ENCODE measurements at regions not wholly inside any gene's neighbourhood (a gene's known extent, or its start where the extent isn't known, plus 50 kb on each side); places are given as distances from the start of the nearest gene placed in this dataset.
A peak's percentile ranks its signal among the peaks of the same experiment; 100 is the strongest.

DNA sequence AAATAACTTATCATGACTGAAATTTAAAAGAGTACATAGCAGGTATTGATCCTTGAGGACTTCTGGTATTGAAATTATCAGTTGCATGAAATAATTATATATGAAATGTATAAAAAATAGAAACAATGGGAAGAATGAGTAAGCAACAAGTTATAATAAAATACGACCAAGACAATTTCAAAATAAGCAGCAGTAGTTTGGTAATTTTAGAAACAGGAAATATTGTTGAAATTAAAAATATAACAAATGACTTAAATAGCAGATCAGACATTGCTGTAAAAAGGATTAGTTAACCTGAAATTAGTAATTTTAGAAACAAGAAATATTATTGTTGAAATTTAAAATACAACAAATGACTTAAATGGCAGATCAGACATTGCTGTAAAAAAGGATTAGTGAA, 152.3 kb downstream of the BTC start:
- DNase-seq (ENCODE audit: low read depth in 2 of 2): no peak

DNA sequence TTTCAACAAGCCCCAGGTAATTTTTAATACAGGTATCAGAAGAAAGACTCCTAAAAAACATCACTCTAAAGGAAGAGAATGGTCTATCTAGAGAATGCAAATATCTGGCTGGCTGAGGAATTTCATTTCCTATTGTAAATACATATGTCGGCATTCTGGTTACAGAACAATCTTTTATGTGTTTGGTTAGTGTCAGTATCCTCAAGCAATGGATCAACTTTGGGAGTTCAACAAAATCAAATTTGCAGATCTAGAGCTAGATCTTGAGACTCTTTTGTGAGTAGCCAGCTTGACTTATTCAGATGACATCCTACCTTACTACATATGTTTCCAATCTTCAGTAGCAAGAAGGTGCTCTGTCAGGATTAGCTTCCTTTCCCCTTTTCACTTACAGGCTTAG, 145.1 kb downstream of the BTC start:
- no peak for DNase-seq (ENCODE audit: low read depth in 2 of 2)

- no peak for DNase-seq (ENCODE audit: low read depth in 2 of 2)
Measured at GRCh38 chr4:74651198-74651597, 143.1 kb downstream of the BTC start.

GRCh38 chr4:74653331-74654229, 140.7 kb downstream of the BTC start:
- no peak for DNase-seq (ENCODE audit: low read depth in 2 of 2)

DNA sequence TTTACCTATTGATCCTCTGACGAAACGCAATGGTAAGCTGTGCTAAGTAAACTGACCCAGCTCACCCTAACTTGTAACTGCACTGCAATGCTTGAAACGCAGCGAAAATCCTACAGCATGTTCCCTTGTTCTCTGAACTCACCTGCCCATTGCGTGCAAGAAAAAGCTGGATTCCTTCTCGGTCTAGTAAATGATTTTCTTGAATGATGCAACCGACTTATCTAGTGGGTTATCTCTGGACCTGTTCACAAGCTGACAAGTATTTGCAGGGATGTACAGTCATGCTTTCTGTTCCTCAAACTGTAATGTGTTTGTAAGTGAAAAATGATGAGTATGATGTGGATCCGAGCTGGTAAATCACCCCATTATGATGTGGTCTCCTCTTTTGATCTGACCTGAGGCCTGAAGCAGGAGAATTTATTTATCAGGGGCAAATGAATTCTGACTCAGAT, 140.1 kb downstream of the BTC start:
- DNase-seq (ENCODE audit: low read depth in 2 of 2): no peak

DNA sequence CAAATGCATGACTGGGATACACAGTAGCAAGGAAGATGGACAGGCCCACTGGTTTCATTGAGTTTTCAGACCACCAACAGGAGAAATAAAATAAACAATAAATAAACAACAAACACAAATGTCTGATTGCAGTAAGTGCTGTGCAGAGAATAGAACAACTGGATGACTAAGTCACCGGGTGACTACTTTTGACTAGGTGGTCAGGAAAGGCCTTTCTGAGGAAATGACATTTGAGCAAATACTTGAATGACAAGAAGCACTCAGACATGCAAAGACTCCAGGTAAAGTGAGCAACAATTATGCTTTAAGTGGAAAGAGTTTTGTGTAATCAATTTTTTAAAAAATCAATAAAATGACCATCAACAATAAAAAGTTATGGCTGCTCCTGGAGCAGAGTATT, 137.7 kb downstream of the BTC start:
- no peak for DNase-seq (ENCODE audit: low read depth in 2 of 2)

DNA sequence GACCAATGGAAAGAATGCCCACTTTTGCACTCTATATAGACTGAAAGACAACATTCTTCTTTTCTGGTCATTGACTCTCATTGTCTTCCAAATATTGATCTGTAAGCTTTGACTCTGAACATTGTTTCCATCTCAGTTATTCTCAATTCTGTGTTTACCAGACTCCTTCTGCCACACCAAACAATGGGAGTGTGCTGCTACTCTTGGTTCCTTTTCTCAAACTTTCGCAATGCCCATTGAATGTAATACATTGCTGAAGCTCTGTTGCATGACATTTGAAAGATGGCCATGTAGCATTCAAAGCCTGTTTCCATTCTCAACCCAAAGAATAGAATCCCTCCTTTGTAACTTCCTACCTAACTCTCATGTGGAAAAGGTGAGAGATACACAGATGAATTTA, 136.2 kb downstream of the BTC start:
- DNase-seq (ENCODE audit: low read depth in 2 of 2): no peak

GRCh38 chr4:74659576-74660411, 134.5 kb downstream of the BTC start:
- no peak for DNase-seq (ENCODE audit: low read depth in 2 of 2)

DNA sequence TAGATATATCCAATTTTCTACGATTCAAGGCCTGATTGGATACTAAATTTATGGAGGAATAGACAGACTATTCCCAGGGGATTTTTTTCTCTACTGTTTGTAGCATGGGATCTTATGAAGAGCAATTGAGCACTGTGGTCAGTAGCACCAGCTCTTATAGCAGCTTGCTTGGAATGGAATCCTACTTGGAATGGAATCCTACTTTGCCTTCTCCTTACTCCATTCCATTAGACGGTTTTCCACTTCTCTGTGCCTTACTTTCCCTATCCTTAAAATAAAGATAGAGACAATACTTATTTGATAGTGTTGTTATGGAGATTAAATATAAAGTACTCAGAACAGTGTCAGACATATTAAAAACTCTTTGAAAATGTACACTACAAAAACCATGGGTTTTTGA, 133.5 kb downstream of the BTC start:
- DNase-seq (ENCODE audit: low read depth in 2 of 2): no peak

- no peak for DNase-seq (ENCODE audit: low read depth in 2 of 2)
Measured at GRCh38 chr4:74661427-74662201, 132.7 kb downstream of the BTC start.

DNA sequence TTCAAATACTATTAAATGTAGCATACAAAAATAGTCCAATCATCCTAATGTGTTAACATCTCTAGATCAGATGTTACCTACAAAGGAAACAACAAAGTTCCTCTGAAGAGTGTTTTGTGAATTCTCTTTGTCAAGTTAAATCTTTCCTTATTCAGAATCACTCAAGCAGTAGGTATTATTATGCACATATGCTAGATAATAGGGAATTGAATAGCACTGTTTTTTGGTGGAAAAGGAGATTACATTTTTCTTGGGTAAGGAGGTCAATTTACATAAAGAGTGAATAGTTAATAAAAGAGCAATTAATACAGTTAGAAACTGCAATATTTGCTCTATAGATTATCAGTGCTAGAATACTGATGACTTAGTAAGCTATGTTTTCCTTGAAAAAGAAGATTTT, 130.7 kb downstream of the BTC start:
- DNase-seq (ENCODE audit: low read depth in 2 of 2): no peak

- DNase-seq (ENCODE audit: low read depth in 2 of 2): no peak
Measured at GRCh38 chr4:74665346-74665745, 129.0 kb downstream of the BTC start.

GRCh38 chr4:74665876-74666275, 128.4 kb downstream of the BTC start:
- no peak for DNase-seq (ENCODE audit: low read depth in 2 of 2)

GRCh38 chr4:74667438-74667837, 126.9 kb downstream of the BTC start:
- DNase-seq (ENCODE audit: low read depth in 2 of 2): no peak

- no peak for DNase-seq (ENCODE audit: low read depth in 2 of 2)
Measured at GRCh38 chr4:74667944-74668343, 126.4 kb downstream of the BTC start.

DNA sequence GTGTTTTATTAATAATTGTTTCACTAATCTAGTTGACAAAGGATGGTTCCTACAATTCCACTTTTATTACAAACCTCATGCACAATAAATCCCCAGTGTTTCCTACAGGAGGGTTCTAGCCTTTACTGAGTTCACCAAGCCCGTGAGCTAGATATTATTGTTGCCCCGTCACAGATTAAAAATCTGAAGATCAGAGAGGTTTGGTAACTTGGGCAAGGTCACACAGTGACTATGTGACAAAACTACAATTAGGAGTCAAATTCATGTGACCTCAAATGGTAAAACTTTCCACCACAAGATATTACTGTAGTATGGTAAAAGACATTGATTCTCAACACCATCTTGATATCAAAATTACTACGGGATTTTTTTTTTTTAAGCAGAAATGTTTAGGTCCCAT, 124.6 kb downstream of the BTC start:
- no peak for DNase-seq (ENCODE audit: low read depth in 2 of 2)

GRCh38 chr4:74670583-74670982, 123.7 kb downstream of the BTC start:
- no peak for DNase-seq (ENCODE audit: low read depth in 2 of 2)

- DNase-seq (ENCODE audit: low read depth in 2 of 2): peak in 1 of 2 donors; percentile 26
Measured at GRCh38 chr4:74671080-74671698, 123.1 kb downstream of the BTC start.

DNA sequence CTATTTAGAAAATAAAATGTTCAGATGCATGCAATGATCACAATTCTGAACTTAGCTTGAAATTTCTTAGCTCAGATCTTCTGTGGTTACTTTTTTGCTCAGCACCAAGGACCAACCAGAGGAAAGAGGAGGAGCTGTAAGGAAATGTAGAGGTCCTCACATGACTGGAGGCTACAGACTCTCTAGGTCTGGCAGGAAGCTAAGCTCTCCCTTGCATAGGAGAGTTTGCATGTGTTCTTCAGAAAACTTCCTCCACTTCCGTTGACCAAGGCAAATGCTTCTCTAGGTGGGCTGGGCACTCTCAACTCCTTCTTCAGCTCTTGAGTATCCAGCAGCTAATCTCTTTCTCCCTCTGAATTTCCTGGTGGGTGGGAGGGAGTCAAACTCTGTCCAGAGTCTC, 119.6 kb downstream of the BTC start:
- DNase-seq (ENCODE audit: low read depth in 2 of 2): no peak

- no peak for DNase-seq (ENCODE audit: low read depth in 2 of 2)
Measured at GRCh38 chr4:74675673-74676279, 118.5 kb downstream of the BTC start.

All from stimulated activated CD4-positive, alpha-beta T cell treated with anti-CD3 and anti-CD28 coated beads, Interleukin-15, amount 100 ng/mL, for 48 hours (primary cell).